ENCODE measurements at regions not wholly inside any gene's neighbourhood (a gene's known extent, or its start where the extent isn't known, plus 50 kb on each side); places are given as distances from the start of the nearest gene placed in this dataset.

- DNase-seq (ENCODE audit: low read depth in 3 of 3), result no peak
Observed at GRCh38 chr3:24838533-24838932, 343.9 kb upstream of the THRB start.

- no peak for DNase-seq (ENCODE audit: low read depth in 3 of 3)
Observed at GRCh38 chr3:24843955-24844354, 349.3 kb upstream of the THRB start.

- DNase-seq (ENCODE audit: low read depth in 3 of 3), result no peak
Observed at GRCh38 chr3:24845524-24846155, 351.0 kb upstream of the THRB start.

DNA sequence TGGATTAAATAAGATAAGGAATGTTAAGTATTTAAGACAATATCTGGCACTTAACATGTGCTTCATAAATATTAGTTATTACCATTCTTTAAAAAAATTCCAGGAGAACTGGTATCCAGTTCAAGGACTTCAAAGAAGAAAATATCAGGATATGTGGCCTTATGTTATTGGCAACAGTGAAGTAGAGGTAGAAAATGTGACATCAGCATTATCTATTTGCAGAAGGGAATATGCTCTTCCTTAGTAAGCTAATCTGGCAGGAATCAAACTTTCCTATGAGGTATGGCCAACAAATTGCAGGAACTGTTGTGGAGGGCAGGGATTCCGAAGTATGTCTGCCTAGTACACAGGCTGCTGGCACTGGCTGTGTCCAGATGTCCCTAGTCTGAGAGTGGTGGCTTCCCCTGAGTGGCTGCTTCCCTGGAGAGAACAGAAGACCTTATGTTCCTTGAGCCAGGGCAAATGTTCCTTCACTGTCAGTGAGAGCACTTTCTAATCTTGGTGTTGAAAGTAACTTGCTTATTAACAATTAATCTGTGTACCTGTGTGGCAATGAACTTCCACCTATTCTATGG lies 351.7 kb upstream of the THRB start:
- DNase-seq (ENCODE audit: low read depth in 3 of 3), result no peak

GRCh38 chr3:24850245-24850644 lies 355.6 kb upstream of the THRB start:
- DNase-seq (ENCODE audit: low read depth in 3 of 3), result no peak

GRCh38 chr3:24853685-24854490 lies 359.2 kb upstream of the THRB start:
- no peak for DNase-seq (ENCODE audit: low read depth in 3 of 3)

GRCh38 chr3:24854748-24855147 lies 360.1 kb upstream of the THRB start:
- no peak for DNase-seq (ENCODE audit: low read depth in 3 of 3)

DNA sequence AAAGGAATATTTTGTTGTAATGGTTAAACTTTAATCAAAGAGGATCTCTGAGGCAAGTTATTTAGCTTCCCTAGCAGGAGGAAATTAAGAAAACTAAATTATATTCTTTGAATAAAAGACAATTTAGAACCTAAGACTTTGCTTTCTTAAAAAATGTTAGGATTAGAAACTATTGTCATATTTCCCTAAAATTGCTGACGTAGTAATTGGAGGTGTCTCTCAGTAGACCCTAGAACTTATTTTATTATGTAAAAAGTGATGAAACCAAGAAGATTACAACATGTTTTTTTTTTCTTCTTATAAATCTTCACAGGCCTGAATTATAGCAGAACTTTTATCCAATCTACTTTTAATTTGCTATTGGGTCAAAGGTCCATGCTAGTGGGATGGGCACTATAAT lies 363.3 kb upstream of the THRB start:
- no peak for DNase-seq (ENCODE audit: low read depth in 3 of 3)

DNA sequence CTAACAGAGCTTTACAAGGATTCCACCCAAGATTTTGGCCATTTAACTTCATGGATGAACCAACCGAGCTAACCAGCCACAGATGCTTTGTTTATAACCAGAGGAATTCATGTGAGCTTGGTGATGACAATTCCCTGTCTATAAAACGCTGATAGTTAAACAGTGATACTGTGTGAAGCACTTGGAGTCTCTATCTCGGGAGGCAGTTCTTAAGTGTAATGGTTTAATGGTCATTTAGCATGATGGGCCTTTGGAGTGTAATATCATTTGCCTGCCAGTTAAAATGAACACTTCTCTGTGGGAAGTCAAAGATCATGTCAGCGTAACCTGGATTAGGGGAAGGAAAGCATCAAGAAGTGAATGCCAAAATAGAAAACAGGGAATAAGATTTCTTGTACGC lies 368.6 kb upstream of the THRB start:
- no peak for DNase-seq (ENCODE audit: low read depth in 3 of 3)

DNA sequence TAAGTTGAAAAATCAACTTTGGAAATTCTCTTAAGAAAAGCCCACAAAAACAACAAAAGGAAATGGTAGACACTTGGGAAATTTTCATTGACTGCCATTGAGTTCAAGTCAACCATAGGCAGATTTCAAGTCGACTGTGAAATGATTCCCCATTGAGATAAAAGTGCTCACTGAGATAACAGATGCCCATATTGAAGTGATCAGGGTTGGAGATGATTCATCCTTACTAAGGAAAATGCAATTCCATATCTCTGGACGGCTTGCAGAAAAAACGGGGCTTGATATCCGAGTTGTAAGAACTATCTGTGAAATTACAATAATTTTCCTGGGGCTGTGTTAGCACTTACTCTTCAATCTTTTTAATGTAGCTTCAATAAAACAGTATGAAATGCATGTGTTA lies 373.1 kb upstream of the THRB start:
- no peak for DNase-seq (ENCODE audit: low read depth in 3 of 3)

GRCh38 chr3:24881239-24881638 lies 386.6 kb upstream of the THRB start:
- DNase-seq (ENCODE audit: low read depth in 3 of 3), result no peak

GRCh38 chr3:24886501-24886900 lies 391.9 kb upstream of the THRB start:
- DNase-seq (ENCODE audit: low read depth in 3 of 3), result no peak

DNA sequence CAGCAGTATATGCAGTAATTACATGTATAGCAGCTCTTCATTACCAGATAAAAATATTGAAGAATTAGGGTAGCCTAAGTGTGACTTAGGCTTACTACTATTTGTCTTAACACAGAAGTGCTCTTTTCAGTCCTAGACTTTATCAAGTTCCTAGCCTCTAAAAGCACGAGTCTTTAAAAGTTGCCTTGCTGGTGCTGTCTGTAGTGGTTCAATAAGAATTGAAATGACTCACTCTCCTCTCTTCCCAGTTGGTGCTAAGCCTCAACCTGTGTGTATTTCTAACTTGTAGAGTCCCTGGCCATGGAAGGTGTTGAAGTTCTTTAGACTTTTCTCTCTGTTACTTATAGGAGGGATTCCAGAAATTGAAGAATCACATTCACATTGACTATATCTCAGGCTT lies 395.4 kb upstream of the THRB start:
- no peak for DNase-seq (ENCODE audit: low read depth in 3 of 3)

DNA sequence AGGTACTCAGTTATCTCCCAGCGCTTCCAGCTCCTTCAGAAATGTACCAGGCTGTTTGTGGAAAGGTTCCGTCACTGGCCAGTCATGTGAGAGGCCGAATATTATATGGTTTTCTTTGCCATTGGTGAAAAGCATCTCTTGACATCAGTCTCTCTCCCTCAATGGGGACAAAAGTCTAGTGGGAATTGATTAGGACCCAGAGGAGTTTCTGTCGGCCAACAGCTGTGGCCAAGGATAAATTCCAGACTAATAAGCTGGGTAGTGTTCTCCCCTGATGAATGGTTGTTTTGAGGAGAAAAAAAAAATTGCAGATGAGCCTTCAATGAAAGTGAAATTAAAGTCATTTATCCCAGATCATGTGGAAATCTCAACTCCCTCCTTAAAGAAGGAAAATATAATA lies 404.7 kb upstream of the THRB start:
- DNase-seq (ENCODE audit: low read depth in 3 of 3), result no peak

GRCh38 chr3:24899901-24900603 lies 405.4 kb upstream of the THRB start:
- DNase-seq (ENCODE audit: low read depth in 3 of 3), result no peak

DNA sequence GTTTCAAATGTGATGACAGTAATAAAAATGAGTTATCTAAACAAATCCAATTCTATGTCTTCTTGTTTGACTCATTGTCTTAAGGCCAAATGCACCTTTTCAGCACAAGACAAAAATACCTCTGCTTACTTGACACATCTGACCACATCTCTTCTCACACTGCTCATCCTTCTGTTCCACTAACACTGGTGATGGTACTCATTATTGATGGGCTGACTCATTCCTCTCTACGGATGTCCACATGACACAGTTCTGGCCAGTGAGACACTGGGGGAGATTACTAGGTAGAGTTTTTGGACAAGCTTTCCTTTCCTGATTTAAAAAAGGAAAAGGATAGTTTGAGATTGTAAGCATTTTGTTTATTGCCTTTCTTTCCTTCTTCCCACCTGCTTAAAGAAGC lies 410.6 kb upstream of the THRB start:
- DNase-seq (ENCODE audit: low read depth in 3 of 3), result no peak

DNA sequence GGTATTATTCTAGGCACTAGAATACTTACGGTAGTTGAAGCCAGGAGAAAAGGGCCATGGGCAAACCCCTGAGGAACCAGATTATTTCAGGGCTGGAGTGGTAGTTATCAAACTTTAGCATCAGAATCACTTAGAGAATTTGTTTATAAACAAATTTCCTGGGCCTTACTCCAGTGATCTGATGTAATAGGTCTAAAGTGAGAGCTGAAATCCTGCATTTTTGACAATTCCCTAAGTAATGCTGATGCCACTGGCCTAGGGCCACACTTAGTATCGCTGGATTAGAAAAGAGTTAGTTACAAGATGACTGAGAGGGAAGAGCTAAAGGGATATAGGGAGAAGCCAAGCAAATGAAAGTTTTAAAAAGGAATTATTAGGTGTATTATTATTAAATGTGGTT lies 412.5 kb upstream of the THRB start:
- DNase-seq (ENCODE audit: low read depth in 3 of 3), result no peak

DNA sequence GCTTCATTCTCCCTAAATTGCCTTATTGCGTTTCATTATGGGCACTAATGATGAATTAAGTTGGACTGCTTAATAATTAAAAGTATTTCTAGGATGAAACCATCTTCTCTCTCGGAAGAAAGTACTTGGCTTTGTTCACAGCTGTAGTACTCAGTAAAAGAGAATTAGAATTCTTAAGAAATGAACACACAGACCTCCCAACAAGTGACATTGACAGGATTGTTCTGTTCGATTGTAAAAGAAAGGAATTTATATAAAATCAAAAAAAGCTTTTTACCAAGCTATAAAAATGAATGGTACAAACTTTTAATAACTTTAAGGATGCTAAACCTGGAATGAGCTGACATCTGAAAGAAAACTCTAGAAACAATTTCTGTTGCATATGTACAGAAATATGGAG lies 416.4 kb upstream of the THRB start:
- DNase-seq (ENCODE audit: low read depth in 3 of 3), result no peak

- DNase-seq (ENCODE audit: low read depth in 3 of 3), result no peak
Observed at GRCh38 chr3:24915639-24916038, 421.0 kb upstream of the THRB start.

DNA sequence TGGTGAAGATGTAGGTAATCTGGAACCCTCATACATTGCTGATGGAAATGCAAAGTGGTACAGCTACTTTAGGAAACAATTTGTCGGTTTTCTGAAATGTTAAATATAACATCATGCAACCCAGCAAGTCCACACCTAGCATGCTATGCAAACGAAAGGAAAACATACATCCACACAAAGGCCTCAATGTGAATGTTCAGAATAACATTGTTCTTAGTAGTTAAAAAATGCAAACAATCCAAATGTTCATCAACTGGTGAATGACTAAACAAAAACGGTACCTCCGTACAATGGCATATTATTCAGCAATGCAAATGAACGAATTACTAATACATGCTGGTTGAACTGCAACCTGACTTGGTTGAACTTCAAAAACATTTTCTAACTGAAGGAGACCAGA lies 423.3 kb upstream of the THRB start:
- no peak for DNase-seq (ENCODE audit: low read depth in 3 of 3)

DNA sequence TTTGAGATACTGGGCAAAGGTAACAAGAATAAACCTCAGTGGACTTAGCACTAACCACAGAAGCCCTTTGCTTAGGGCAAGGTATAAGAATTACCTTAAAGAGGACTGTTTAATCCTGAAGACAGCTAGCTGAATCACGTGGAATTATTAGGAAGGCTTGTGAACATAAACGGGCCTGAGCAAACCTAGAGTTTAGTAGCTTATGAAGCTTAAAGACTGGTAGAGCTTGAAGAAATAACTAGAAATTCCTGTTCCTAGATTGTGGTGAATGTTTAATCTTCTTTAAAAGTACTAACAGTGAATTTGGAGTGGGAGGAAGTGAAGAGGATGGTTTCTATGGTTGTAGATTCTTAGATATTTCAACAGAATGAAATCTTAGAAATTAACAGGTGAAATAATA lies 428.9 kb upstream of the THRB start:
- DNase-seq (ENCODE audit: low read depth in 3 of 3), result no peak

DNA sequence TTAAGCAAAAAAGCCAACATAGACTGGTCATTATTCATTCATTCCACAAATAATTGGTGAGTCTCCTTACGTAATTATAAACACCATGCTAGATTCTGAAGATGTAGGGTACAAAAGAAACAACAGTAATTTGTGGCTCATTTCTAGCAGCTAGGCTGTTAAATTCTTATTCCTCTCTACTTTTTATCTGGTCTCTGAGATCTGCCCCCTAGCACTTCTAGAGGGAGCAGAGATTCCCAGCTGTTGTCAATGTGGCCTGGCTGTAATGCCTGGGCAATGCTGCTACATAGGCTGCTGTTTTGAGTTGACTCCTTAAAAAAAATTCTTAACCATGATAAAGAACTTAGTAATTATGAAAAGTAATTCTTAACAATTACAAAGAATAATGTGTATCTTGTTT lies 434.9 kb upstream of the THRB start:
- no peak for DNase-seq (ENCODE audit: low read depth in 3 of 3)

DNA sequence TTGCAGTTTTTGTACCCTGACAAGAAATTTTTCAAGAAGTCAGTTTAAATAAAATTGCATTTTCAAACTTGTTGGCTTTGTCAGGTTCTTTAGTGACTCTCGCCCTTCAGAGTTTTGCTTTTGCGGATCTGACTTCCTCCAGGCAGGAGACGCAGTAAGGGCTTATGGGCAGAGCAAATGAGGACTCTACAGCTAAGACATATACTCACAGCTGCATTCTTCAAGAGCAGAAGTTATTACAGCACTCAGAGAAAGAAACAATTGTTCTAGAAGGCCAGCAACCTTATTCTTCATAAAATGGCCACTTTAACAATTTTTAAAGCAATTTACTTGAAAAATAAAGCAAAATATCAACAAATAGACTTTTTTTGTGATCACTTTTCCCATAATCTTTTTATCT lies 438.8 kb upstream of the THRB start:
- no peak for DNase-seq (ENCODE audit: low read depth in 3 of 3)

Data from stimulated activated CD4-positive, alpha-beta T cell treated with anti-CD3 and anti-CD28 coated beads, TNF-alpha, amount 100 ng/mL, for 48 hours (primary cell).